Lower leg skin (tissue), 4 donors: ENCODE measurements at regions not wholly inside any gene's neighbourhood (a gene's known extent, or its start where the extent isn't known, plus 50 kb on each side); places are given as distances from the start of the nearest gene placed in this dataset.

Experiments
- DNase-seq, 2 donors: peaks; one replicate each; pipeline ENCODE4 v3.0.0-alpha.2; 2019; ENCODE audit warnings: low spot score in 2 of 2
- H3K4me3 ChIP-seq: fragments of 200-600 bp; sonication (generic); 2 replicates; pipeline ENCODE4 v1.5.1; 2017; ENCODE audit warnings: mild to moderate bottlenecking, low read depth; ENCODE audit not compliant: poor library complexity, severe bottlenecking
- POLR2A ChIP-seq, 2 donors: fragments of 450-650 bp; IDR thresholded peaks; one replicate each; pipeline ENCODE4 v1.6.1; 2016 to 2017; ENCODE audit warnings: antibody characterized with exemption in 2 of 2, mild to moderate bottlenecking in 1 of 2, moderate library complexity in 1 of 2
- WGBS, 2 donors: methylation state at CpG; one replicate each; pipeline ENCODE4 v1.1.5; 2018; 5-methylcytosine and 5-hydroxymethylcytosine counted together
- intact Hi-C: fragments of 100-400 bp; cut with DNase I; formaldehyde crosslinking; loops from one replicate; pipeline ENCODE4 v1.15.0; 2023; ENCODE audit warnings: low total_unique reads
- TF ChIP-seq, protein P1 (sequence below), 3 donors: fragments of 450-650 bp; IDR thresholded peaks; one replicate each; pipeline ENCODE4 v1.5.1; 2016; ENCODE audit warnings: antibody characterized with exemption in 3 of 3, mild to moderate bottlenecking in 3 of 3, moderate library complexity in 2 of 3

- TF ChIP-seq, protein P1, sequence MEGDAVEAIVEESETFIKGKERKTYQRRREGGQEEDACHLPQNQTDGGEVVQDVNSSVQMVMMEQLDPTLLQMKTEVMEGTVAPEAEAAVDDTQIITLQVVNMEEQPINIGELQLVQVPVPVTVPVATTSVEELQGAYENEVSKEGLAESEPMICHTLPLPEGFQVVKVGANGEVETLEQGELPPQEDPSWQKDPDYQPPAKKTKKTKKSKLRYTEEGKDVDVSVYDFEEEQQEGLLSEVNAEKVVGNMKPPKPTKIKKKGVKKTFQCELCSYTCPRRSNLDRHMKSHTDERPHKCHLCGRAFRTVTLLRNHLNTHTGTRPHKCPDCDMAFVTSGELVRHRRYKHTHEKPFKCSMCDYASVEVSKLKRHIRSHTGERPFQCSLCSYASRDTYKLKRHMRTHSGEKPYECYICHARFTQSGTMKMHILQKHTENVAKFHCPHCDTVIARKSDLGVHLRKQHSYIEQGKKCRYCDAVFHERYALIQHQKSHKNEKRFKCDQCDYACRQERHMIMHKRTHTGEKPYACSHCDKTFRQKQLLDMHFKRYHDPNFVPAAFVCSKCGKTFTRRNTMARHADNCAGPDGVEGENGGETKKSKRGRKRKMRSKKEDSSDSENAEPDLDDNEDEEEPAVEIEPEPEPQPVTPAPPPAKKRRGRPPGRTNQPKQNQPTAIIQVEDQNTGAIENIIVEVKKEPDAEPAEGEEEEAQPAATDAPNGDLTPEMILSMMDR (IDR thresholded peaks at IDR 0.05), result no peak
- TF ChIP-seq POLR2A (IDR thresholded peaks at IDR 0.05), result no peak
- WGBS, 2 donors, result 85% methylated on average over 10 of the region's 10 CpGs
- H3K4me3 ChIP-seq, result no peak overlapping the region
- no peak for DNase-seq
- intact Hi-C loops, result no loop called here
These were observed 60.6 kb upstream of the CD34 start for GRCh38 chr1:207971331-207972219.

- H3K4me3 ChIP-seq, result no peak overlapping the region
- intact Hi-C loops, result no loop called here
- 89 to 91% methylated on average over 16 of the region's 16 CpGs for WGBS, 2 donors
- no peak for DNase-seq
- TF ChIP-seq, protein P1 (IDR thresholded peaks at IDR 0.05), result no peak
These were observed 59.7 kb upstream of the CD34 start for GRCh38 chr1:207970329-207971233.

DNA sequence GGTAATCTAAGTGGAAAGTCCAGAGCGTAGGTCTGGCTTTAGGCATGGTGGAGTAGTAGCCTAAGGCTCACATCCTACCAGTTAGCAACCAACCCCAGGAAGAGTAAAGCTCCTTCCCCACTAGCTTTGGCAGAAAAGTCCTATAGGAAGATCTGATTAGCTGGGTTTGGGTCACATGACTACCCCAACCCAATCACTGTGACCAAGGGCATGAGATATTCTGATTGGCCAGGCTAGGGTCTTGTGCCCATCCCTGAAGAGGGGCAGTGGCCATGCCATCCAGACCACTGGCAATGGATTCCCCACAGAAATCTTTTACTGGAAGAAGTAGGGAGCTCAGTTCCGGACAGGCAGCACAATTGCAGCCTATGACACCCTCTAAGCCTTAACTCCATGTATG, 58.6 kb upstream of the CD34 start:
- 95 to 100% methylated on average over 2 of the region's 2 CpGs for WGBS, 2 donors
- no peak overlapping the region for H3K4me3 ChIP-seq
- TF ChIP-seq, protein P1 (IDR thresholded peaks at IDR 0.05), result no peak
- TF ChIP-seq POLR2A (IDR thresholded peaks at IDR 0.05), result no peak
- no peak for DNase-seq
- intact Hi-C loops, result no loop called here

DNA sequence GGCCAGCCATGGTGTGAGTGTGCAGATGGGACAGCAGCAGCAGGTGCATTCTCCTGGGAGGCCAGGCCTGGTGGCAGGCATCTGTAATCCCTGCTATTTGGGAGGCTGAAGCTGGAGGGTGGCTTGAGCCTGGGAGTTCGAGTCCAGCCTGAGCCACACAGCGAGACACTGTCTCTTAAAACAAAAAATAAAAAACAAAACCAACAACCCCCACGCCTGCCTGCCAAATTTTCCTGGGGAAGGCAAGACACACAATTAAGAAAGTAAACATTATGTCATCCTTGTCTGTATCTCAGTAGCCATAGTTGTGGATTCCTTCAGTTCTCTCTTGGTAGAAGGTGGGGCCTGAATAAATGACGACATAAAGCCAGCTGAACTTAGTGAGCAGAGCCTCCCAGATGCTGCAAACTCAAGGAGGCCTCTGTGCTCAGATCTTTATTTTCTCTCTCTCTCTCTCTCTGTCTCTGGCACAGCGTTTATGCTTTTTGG, 57.6 kb upstream of the CD34 start:
- intact Hi-C loops, result no loop called here
- no peak for DNase-seq
- H3K4me3 ChIP-seq, result no peak overlapping the region
- TF ChIP-seq, protein P1 (IDR thresholded peaks at IDR 0.05), result no peak
- no peak for TF ChIP-seq POLR2A (IDR thresholded peaks at IDR 0.05)
- WGBS, 2 donors, result 56 to 70% methylated on average over 5 of the region's 5 CpGs

GRCh38 chr1:207967703-207968102, 56.8 kb upstream of the CD34 start:
- no peak overlapping the region for H3K4me3 ChIP-seq
- 92 to 96% methylated on average over 2 of the region's 2 CpGs for WGBS, 2 donors
- TF ChIP-seq, protein P1 (IDR thresholded peaks at IDR 0.05), result no peak
- no peak for TF ChIP-seq POLR2A (IDR thresholded peaks at IDR 0.05)
- intact Hi-C loops, result no loop called here
- DNase-seq, result no peak
